GM21447 (cell line): ENCODE measurements at regions not wholly inside any gene's neighbourhood (a gene's known extent, or its start where the extent isn't known, plus 50 kb on each side); places are given as distances from the start of the nearest gene placed in this dataset.

Experiments
- ATAC-seq: cut with Tn5 transposase; IDR thresholded peaks from one replicate; pipeline ENCODE4 v1.9.1; 2021; ENCODE audit not compliant: unreplicated experiment

DNA sequence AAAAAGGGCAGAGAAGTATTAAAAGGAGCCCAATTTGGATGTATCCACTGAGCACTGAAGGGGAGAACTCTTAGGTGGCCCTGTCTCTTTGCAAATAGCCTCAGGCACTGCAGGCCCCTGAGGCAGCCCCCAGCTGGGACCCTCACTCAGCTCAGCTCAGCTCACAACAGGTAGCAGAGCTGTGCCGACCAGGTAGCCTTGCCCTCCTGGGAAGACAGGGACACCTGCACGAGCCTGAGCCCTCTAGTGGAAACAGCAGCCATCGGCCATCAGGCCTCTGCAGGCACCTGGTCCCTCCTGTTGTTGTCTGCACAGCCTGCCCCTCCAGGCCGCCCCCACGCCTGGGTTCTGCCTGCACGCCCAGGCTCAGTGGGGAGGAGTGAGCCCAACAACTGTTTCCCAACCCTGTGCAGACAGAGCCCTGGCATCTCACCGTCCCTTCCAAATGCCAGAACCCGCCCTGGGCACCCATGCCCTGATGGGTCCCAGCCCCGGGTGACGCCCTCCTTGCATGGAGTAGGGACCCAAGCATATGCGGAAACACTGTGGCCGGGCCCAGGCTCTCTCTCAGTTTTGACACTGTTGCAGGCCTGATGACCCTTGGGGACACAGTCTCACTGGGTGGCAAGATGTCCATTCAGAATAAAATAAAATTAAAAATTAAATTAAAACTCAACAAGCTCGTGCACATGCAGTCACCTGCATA lies 60.0 kb upstream of the AJAP1 start:
- ATAC-seq: no peak

DNA sequence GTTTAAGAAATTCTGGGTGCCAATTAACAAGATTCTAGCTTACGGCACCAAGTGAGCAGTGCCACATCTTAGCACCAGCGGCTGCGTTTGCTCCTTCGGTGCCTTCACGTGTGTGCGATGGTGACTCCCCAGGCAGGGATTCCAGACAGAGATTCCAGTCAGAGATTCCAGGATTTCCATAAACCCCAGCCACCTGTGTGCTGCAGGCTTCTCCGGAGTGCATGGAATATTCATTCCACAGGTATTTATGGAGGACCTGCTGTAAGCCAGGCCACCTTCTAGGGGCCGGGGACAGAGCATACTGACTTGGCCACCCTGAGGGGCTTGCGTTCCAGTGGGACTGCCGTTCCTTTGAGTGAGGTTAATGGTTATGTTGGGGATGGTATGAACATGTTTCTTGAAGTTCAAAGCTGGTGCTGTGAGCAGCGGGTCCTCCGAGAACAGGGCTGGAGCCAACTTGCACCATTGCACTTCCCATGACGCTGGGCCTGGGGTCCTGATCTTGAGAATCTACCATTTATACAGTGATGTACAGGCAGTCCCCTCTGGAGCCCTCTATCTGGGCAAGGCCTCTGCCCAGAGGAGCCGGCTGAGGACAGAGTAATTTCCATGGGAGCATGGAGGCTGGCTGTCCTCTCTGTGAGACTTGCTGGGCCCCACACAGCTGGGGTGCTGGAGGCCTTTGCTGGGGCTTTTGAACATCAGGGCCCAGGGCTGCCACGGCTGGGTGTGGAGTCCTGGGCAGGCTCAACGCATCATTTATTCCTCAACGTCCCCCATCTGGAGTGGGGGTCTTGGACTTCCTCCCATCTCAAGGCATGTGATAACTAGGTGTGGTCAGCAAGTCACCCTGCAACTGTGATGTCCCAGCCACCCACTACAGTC lies 58.8 kb upstream of the AJAP1 start:
- no peak for ATAC-seq

DNA sequence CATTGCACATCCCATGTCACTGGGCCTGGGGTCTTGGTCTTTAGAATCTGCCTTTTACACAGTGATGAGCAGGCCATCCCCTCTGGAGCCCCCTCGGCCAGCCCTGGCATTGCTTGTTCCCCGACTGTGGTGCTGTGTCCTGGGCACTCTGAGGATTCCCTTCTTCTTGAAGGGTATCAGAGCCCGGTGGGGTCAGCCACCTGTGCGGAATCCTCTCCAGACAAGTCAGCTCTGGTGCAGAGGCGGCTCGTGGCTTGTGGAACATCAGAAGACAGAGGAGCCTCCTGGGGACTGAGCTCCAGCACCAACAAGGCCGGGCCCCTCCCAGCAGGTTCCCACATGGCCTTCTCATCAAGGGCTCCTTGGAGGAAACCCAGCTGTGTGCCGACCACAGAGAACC lies 57.9 kb upstream of the AJAP1 start:
- no peak for ATAC-seq

DNA sequence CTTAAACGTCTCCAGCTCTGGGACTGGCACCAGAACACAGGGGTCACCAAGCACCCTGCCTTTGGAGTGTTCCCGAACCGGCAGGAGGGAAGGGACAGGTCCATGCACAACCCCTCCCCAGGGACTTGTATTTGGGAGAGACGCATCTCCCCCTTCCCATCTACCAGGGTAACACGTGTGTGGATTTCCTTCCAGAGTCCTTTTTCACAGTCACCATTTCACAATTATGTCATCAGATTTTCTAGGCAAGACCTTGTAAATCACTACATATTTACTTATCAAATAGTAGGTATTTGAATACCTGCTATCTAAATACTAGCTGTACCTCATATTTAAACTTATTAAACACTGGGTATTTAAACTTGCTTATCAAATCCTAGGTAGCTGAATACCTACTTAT lies 57.4 kb upstream of the AJAP1 start:
- ATAC-seq: no peak

DNA sequence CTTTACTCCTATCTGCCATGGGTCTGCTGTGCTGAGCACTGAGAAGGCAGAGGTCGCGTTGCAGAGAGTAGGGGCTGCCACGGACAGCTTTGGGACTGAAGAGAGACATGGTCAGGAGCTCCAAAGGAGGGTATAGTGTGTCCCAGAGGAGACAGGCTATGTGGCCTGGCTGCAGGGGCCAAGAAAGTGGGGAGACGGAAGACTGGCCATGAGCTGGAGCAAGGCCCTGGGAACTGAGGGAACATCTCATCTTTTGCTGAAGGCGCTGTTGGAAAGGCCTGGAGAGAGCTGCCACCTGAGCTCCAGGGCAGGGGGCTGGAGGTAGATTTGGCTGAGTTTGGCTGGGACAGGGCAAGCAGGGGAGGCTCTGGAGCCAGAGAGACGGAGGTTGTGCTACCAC lies 55.8 kb upstream of the AJAP1 start:
- no peak for ATAC-seq

DNA sequence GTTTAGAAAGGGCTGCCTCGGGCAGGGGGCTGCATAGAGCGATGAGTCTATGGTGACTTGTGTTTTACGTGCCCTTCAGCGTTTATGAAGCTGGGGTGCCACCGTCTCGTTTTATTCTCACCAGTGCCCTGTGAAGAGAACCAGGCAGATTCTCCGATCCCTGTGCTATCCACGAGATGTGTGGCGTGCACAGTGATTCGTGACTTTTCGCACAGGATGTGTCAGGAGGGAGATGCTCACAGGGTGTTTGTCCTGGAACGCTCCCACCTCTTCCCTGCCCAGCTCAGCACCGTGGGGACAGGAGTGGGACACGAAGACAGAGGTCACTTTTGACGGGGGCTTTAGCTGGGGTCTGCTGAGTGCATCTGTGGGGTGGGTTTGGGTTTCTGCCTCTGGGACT lies 54.9 kb upstream of the AJAP1 start:
- no peak for ATAC-seq

DNA sequence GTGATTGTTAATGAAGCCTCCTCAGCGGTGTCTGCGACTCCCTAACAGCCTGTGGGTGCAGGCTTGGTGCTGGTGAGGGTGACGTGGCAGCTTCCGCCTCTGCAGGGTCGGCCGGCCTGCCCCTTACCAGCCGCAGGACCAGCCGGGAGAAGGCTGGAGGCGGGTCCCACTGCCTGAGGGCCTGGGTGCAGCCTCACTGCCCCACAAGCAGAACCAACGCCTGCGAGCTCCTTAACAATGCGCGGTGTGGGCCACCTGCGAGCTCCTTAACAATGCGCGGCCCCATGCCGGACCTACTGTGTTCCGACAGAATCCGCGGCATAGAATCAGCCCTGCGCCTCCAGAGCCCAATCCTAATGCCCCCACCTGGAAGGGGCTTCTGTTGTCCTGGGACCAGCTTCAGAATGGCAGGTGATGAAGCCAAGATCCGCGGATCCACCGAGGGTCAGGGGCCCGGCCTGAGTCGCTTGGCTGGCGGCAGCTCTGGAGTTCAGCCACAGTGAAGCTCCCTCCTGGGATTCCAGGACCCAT lies 54.4 kb upstream of the AJAP1 start:
- ATAC-seq: no peak

DNA sequence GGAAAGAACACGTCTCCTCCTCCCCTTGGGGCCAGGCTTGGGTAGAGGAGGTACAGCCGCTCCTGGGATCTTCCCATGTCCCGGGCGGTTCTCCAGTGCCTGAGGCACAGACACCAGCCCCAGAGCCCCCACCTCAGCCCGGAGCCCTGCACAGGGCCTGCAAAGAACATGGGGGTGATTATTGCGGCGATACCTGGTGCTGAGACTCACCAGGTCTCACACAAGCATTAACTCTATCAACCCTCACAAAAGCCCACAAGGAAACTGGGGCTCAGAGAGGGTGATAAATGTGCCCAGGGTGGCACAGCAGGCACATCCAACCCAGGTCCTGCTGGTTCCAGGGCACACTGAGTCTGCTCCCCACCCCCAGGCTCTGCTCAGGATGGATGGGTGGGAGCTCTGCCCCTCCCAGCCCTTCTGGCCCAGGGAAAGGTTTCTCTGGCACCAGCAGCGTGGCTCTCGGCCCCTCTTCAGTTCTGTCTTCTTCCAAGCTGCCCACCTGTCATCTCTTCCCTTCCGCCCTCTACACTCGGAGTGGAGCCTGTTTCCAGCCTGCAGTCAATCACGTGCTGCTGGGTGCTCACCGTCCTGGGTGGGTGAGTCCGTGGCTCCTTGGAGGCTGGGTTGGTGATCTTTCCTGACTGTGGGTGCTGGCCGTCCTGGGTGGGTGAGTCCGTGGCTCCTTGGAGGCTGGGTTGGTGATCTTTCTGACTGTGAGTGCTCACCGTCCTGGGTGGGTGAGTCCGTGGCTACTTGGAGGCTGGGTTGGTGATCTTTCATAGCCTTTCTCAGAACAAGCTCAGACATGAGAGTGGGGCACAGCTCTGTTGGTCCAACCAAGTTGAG lies 53.6 kb upstream of the AJAP1 start:
- ATAC-seq: no peak

DNA sequence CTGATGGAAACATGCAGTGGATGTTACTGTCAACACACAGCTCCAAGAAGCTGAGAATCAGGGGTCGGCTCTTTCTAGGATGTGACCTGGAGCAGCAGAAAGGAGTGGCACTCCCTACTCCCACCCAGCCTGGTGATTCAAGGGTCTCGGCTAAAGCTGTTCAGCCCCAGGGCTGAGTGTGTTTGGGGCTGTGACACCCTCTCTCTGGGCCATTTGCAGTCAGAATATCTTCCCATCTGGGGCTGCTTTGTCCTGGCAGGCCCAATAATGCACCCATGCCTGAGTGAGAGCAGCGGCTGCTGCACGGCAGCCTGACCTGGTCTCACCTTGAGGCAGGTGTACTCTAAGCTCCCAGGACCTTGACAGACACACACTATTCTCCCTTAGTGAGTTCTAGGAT lies 52.5 kb upstream of the AJAP1 start:
- no peak for ATAC-seq

DNA sequence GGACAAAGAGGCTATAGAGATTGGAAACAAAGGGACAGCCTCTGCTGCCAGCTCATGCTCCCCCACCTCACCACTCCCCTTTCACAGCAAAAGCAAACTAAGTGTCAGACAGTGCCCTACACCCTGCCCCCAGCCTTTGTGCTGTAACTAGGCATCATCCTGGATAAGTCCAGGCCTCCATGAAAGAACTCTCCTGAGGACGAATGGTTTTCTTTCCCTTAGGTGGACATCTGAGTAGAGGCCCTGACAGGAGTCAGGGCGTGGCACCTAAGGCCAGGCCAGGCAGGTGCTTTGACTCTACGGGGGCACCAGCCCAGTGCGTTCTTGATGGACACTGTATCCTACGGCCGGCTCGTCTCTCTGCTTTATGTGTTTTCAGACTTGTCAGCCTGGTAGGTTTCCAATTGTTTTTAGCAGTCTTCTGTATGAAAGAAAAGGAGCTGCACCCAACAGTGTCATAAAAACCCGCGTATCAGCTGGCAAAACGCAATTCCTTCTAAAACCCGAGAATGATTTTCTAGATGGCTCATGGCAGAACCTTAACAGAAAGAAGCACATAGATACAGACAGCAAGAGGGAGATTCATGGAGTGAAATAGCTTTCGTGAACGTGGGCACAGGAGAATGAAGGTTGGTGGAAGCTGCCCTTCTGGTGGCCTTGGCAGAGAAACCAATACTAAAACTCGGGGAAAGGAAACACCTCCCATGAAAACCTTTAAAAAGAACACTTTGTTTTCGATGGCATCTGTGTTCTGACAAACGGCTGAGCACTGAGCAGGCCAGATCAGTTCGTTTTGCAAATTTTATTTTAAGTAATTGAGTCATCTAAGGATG lies 51.7 kb upstream of the AJAP1 start:
- no peak for ATAC-seq

DNA sequence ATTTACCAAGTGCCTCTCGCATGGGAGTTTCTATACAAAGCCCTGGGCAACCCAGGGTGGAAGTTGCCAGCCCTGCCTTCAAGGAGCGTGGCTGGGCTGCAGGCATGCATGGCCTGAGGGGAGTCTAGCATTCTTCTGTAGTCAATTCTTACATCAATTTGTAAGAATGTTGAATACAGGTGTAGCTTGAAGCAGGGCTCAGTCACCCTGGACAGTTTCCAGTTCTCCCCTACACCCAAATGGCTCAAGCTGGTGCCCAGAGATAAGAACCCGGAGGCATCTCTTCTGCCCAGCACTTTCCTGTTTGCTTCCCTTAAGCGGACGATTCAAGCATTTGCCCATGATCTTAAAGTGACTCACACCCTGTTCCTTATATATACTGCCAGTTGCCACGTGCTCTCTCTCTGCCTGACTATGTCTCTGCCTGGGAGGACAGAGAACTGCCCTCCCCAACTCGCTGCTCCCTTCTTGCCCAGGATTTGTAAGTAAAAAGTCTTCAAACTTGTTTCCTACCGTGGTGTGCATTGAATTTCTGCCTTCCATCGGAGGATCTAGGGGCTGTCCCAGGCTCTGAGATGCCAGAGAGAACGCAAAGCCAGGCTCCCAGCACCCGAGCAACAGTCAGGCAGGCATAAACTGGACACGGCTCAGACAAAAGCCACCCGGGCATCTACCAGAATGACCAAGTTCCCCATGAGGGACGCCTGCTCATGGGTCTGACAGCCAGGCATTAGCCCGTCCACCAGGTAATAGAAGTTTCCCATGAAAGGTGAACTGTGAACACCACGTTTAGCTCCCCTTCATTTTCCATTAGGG lies 50.9 kb upstream of the AJAP1 start:
- ATAC-seq: no peak
